ENCODE measurements at regions not wholly inside any gene's neighbourhood (a gene's known extent, or its start where the extent isn't known, plus 50 kb on each side); places are given as distances from the start of the nearest gene placed in this dataset.
A peak's percentile ranks its signal among the peaks of the same experiment; 100 is the strongest.

- H3K27ac ChIP-seq (ENCODE audit: low read depth in 1 of 2, low read length in 1 of 2) = peak overlapping the region in 1 of 2 donors; percentile 46
- H3K4me3 ChIP-seq (ENCODE audit: low read length in 2 of 2) = peak overlapping the region in 1 of 2 donors; percentile 16
- H3K36me3 ChIP-seq (ENCODE audit: control insufficient read depth in 2 of 2, insufficient read depth in 2 of 2, low read length in 1 of 2) = no peaks in the 10 kb centered on the region
- WGBS = 69% methylated on average over 18 of the region's 18 CpGs
- H3K4me1 ChIP-seq (ENCODE audit: control insufficient read depth in 2 of 2, insufficient read depth in 2 of 2, low read length in 2 of 2) = peaks cover 0 to 8% of the 10 kb centered on the region in 2 donors
- H3K27me3 ChIP-seq (ENCODE audit: control insufficient read depth in 2 of 2, insufficient read depth in 1 of 2, low read length in 1 of 2) = peaks cover 13 to 17% of the 10 kb centered on the region in 2 donors
- no peak for DNase-seq (ENCODE audit: low read depth in 6 of 9, low spot score in 9 of 9)
- H3K9me3 ChIP-seq (ENCODE audit: control insufficient read depth in 2 of 2, insufficient read depth in 1 of 2, low read length in 1 of 2) = no peaks in the 10 kb centered on the region
These were observed 252.3 kb downstream of the C16orf95 start for GRCh38 chr16:87064731-87065445.

DNA sequence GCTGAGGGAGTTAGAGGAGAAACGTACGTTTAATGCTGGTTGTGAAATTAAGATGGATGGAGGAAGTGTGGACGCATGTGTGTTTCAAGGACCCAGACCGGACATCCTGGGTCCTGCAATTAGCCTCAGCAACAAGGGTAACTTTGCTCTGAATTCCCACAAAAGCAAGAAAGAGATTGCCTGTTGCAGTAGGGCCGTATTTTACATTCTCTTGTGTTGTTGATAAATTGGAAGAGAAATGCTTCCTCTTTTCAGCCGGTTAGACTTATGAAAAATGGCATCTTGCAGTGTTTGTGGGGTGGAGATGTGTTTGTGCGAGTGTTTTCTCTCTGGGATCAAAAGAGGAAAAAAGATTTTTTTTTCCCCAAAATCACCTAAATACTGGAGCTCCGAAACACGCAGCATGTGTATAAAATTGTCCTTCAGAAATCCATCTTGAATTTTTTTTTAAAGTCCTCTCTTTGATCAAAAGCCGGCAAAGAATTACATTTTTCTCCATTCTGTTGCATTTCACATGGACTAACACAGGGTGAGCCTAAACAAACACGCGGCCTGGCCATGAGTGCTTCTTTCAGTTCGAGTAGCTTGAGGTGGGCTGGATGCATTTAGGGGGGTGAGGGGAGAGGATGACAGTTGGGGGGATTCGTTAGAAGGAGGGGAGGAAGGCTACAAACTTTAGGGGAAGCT, 251.6 kb downstream of the C16orf95 start:
- DNase-seq (ENCODE audit: low read depth in 6 of 9, low spot score in 9 of 9) = peak in 2 of 9 donors; percentile 14 to 47
- Histone ChIP-seq H3K27me3 (ENCODE audit: control insufficient read depth in 2 of 2, insufficient read depth in 1 of 2, low read length in 1 of 2) (peaks cover 13 to 17% of the 10 kb centered on the region in 2 donors), H3K9me3 (ENCODE audit: control insufficient read depth in 2 of 2, insufficient read depth in 1 of 2, low read length in 1 of 2) (no peaks in the 10 kb centered on the region), H3K27ac (ENCODE audit: low read depth in 1 of 2, low read length in 1 of 2) (peak overlapping the region in 1 of 2 donors; percentile 46), H3K4me1 (ENCODE audit: control insufficient read depth in 2 of 2, insufficient read depth in 2 of 2, low read length in 2 of 2) (peaks cover 0 to 8% of the 10 kb centered on the region in 2 donors), H3K4me3 (ENCODE audit: low read length in 2 of 2) (no peak overlapping the region), H3K36me3 (ENCODE audit: control insufficient read depth in 2 of 2, insufficient read depth in 2 of 2, low read length in 1 of 2) (no peaks in the 10 kb centered on the region)
- 31% methylated on average over 14 of the region's 14 CpGs for WGBS

DNA sequence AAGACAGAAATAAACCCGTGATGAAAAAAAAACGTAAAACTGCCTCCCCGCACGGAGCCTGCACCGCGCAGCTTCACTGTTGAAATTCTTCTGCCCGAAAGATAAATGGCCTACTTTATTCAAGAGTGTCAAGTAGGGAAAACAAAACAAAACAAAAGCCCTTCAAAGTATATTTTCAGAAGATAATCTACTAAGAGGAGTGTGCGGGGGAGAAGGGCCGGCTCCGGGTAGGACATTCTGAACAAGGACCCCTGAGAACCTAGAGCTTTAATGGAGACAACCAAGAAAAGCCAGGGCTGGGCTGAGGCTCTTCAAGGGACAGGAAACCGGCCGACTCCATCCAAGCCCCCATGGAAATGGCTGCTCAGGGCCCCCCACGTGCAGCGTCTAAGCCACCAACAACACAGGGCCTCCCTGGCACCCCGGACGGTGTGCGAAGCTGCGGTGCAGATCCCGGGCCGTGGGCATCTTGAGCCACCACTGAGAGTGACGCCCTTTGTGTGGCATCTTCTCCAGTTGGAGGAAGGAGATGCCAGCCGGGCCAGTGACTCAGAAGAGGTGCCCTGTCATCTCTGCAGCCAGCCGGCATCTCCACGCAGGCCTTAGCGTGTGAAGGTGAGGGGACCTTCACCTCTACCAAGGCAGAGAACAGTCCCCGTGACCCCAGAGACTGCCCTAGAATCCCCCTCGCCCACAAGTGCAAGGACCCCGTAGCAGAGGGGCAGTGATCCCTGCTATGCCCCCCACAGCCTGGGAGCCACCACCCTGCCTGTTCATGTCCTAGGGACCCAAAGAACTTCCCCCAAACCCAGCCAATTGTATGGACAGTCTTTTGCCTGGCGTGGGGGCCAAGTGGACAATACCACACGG, 250.8 kb downstream of the C16orf95 start:
- DNase-seq (ENCODE audit: low read depth in 6 of 9, low spot score in 9 of 9) = no peak
- H3K27me3 ChIP-seq (ENCODE audit: control insufficient read depth in 2 of 2, insufficient read depth in 1 of 2, low read length in 1 of 2) = peaks cover 13 to 17% of the 10 kb centered on the region in 2 donors
- WGBS = 90% methylated on average over 30 of the region's 30 CpGs

DNA sequence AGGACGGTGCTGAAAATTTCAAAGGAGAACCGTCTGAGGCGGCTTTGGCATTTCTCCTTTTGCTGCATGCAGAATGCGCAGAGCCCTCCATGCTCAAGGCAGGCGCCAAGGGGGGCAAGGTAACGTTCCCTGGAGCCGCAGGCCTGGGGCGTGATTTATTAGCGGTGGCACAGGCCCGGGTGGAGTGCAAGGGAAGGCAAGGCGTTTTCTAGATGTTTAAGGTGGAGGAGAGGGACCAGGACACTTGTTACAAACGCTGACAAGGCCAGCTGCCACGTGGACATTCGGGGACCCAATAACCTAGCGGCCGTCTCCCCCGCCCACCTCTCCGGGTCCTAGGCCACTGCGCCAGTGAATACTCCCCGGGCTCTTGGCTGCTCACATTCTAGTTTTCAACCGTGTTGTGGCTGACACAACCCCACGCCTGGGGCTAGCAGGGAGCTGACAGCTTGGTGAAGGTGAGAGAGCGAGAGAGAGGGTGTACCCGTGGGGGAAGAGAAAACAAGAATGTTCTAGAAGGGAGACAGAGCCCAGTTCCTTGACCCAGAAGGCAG, 250.1 kb downstream of the C16orf95 start:
- no peaks in the 10 kb centered on the region for H3K9me3 ChIP-seq (ENCODE audit: control insufficient read depth in 2 of 2, insufficient read depth in 1 of 2, low read length in 1 of 2)
- 92% methylated on average over 24 of the region's 24 CpGs for WGBS
- H3K27me3 ChIP-seq (ENCODE audit: control insufficient read depth in 2 of 2, insufficient read depth in 1 of 2, low read length in 1 of 2) = peaks cover 13 to 17% of the 10 kb centered on the region in 2 donors
- no peak overlapping the region for H3K27ac ChIP-seq (ENCODE audit: low read depth in 1 of 2, low read length in 1 of 2)
- DNase-seq (ENCODE audit: low read depth in 6 of 9, low spot score in 9 of 9) = no peak
- no peaks in the 10 kb centered on the region for H3K36me3 ChIP-seq (ENCODE audit: control insufficient read depth in 2 of 2, insufficient read depth in 2 of 2, low read length in 1 of 2)
- no peak overlapping the region for H3K4me3 ChIP-seq (ENCODE audit: low read length in 2 of 2)
- H3K4me1 ChIP-seq (ENCODE audit: control insufficient read depth in 2 of 2, insufficient read depth in 2 of 2, low read length in 2 of 2) = peaks cover 0 to 8% of the 10 kb centered on the region in 2 donors

More for the DNA sequence above, 250.8 kb downstream of the C16orf95 start:
- H3K36me3 ChIP-seq (ENCODE audit: control insufficient read depth in 2 of 2, insufficient read depth in 2 of 2, low read length in 1 of 2) = no peaks in the 10 kb centered on the region
- H3K4me3 ChIP-seq (ENCODE audit: low read length in 2 of 2) = no peak overlapping the region
- no peaks in the 10 kb centered on the region for H3K9me3 ChIP-seq (ENCODE audit: control insufficient read depth in 2 of 2, insufficient read depth in 1 of 2, low read length in 1 of 2)
- H3K27ac ChIP-seq (ENCODE audit: low read depth in 1 of 2, low read length in 1 of 2) = peak overlapping the region in 1 of 2 donors; percentile 46
- H3K4me1 ChIP-seq (ENCODE audit: control insufficient read depth in 2 of 2, insufficient read depth in 2 of 2, low read length in 2 of 2) = peaks cover 0 to 8% of the 10 kb centered on the region in 2 donors

- no peak for DNase-seq (ENCODE audit: low read depth in 6 of 9, low spot score in 9 of 9)
- Histone ChIP-seq H3K27me3 (ENCODE audit: control insufficient read depth in 2 of 2, insufficient read depth in 1 of 2, low read length in 1 of 2) (peaks cover 13 to 15% of the 10 kb centered on the region in 2 donors), H3K27ac (ENCODE audit: low read depth in 1 of 2, low read length in 1 of 2) (no peak overlapping the region)
These were observed 249.1 kb downstream of the C16orf95 start for GRCh38 chr16:87067836-87068761.

DNA sequence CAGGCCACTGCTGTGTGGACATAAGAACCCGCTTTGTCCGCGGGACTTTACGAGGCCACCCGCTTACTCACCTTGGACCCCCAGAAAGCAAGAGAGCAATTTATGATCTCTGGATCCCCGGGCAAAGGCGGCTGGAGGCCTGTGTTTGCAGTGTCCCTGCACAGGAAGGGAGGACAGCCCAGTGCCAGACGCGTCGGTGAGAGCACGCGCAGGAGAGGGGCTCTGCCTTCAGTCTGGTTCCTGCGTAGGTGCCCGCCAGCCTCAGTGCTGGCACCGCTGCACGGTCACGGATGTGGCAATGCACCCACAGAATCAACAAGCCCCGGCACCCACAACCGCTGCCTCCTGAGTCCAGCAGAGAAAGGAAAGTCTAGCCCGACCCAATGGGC, 248.4 kb downstream of the C16orf95 start:
- Histone ChIP-seq H3K4me3 (ENCODE audit: low read length in 2 of 2) (no peak overlapping the region), H3K36me3 (ENCODE audit: control insufficient read depth in 2 of 2, insufficient read depth in 2 of 2, low read length in 1 of 2) (no peaks in the 10 kb centered on the region), H3K27ac (ENCODE audit: low read depth in 1 of 2, low read length in 1 of 2) (no peak overlapping the region), H3K4me1 (ENCODE audit: control insufficient read depth in 2 of 2, insufficient read depth in 2 of 2, low read length in 2 of 2) (peaks cover 0 to 8% of the 10 kb centered on the region in 2 donors), H3K27me3 (ENCODE audit: control insufficient read depth in 2 of 2, insufficient read depth in 1 of 2, low read length in 1 of 2) (peaks cover 13 to 14% of the 10 kb centered on the region in 2 donors), H3K9me3 (ENCODE audit: control insufficient read depth in 2 of 2, insufficient read depth in 1 of 2, low read length in 1 of 2) (no peaks in the 10 kb centered on the region)
- DNase-seq (ENCODE audit: low read depth in 6 of 9, low spot score in 9 of 9) = no peak
- 96% methylated on average over 20 of the region's 20 CpGs for WGBS

More at GRCh38 chr16:87067836-87068761, 249.1 kb downstream of the C16orf95 start:
- Histone ChIP-seq H3K4me1 (ENCODE audit: control insufficient read depth in 2 of 2, insufficient read depth in 2 of 2, low read length in 2 of 2) (peaks cover 0 to 8% of the 10 kb centered on the region in 2 donors), H3K4me3 (ENCODE audit: low read length in 2 of 2) (no peak overlapping the region), H3K9me3 (ENCODE audit: control insufficient read depth in 2 of 2, insufficient read depth in 1 of 2, low read length in 1 of 2) (no peaks in the 10 kb centered on the region), H3K36me3 (ENCODE audit: control insufficient read depth in 2 of 2, insufficient read depth in 2 of 2, low read length in 1 of 2) (no peaks in the 10 kb centered on the region)
- 94% methylated on average over 40 of the region's 40 CpGs for WGBS

GRCh38 chr16:87070657-87071056, 246.5 kb downstream of the C16orf95 start:
- 94% methylated on average over 9 of the region's 9 CpGs for WGBS
- Histone ChIP-seq H3K36me3 (ENCODE audit: control insufficient read depth in 2 of 2, insufficient read depth in 2 of 2, low read length in 1 of 2) (no peaks in the 10 kb centered on the region), H3K9me3 (ENCODE audit: control insufficient read depth in 2 of 2, insufficient read depth in 1 of 2, low read length in 1 of 2) (no peaks in the 10 kb centered on the region), H3K27ac (ENCODE audit: low read depth in 1 of 2, low read length in 1 of 2) (no peak overlapping the region), H3K27me3 (ENCODE audit: control insufficient read depth in 2 of 2, insufficient read depth in 1 of 2, low read length in 1 of 2) (peaks cover 4 to 9% of the 10 kb centered on the region in 2 donors), H3K4me1 (ENCODE audit: control insufficient read depth in 2 of 2, insufficient read depth in 2 of 2, low read length in 2 of 2) (peaks cover 0 to 8% of the 10 kb centered on the region in 2 donors), H3K4me3 (ENCODE audit: low read length in 2 of 2) (no peak overlapping the region)
- no peak for DNase-seq (ENCODE audit: low read depth in 6 of 9, low spot score in 9 of 9)

DNA sequence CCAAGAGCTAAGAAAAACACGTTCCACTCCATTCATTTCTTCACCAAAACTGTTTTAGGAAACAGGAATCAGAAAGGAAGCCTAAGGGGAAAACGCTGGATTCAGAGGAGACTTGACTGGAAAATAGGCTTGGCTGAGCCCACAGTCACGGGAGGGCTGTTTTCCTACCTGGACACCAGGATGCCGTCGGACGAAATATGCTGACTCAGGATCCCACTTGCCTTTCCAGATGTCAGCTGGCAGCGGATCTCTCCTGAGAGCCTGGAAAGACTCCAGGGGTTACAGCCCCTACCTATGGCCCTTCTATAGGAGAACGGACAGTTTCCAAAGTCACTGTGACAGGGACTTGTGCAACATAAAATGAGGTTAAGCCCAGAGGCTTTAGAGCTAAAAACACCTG, 245.1 kb downstream of the C16orf95 start:
- Histone ChIP-seq H3K36me3 (ENCODE audit: control insufficient read depth in 2 of 2, insufficient read depth in 2 of 2, low read length in 1 of 2) (no peaks in the 10 kb centered on the region), H3K4me1 (ENCODE audit: control insufficient read depth in 2 of 2, insufficient read depth in 2 of 2, low read length in 2 of 2) (no peaks in the 10 kb centered on the region), H3K9me3 (ENCODE audit: control insufficient read depth in 2 of 2, insufficient read depth in 1 of 2, low read length in 1 of 2) (no peaks in the 10 kb centered on the region), H3K4me3 (ENCODE audit: low read length in 2 of 2) (no peak overlapping the region), H3K27me3 (ENCODE audit: control insufficient read depth in 2 of 2, insufficient read depth in 1 of 2, low read length in 1 of 2) (no peaks in the 10 kb centered on the region), H3K27ac (ENCODE audit: low read depth in 1 of 2, low read length in 1 of 2) (no peak overlapping the region)
- WGBS = 83% methylated on average over 8 of the region's 8 CpGs
- DNase-seq (ENCODE audit: low read depth in 6 of 9, low spot score in 9 of 9) = no peak

All from thymus (tissue), 11 donors.